ENCODE measurements at regions not wholly inside any gene's neighbourhood (a gene's known extent, or its start where the extent isn't known, plus 50 kb on each side); places are given as distances from the start of the nearest gene placed in this dataset.

DNA sequence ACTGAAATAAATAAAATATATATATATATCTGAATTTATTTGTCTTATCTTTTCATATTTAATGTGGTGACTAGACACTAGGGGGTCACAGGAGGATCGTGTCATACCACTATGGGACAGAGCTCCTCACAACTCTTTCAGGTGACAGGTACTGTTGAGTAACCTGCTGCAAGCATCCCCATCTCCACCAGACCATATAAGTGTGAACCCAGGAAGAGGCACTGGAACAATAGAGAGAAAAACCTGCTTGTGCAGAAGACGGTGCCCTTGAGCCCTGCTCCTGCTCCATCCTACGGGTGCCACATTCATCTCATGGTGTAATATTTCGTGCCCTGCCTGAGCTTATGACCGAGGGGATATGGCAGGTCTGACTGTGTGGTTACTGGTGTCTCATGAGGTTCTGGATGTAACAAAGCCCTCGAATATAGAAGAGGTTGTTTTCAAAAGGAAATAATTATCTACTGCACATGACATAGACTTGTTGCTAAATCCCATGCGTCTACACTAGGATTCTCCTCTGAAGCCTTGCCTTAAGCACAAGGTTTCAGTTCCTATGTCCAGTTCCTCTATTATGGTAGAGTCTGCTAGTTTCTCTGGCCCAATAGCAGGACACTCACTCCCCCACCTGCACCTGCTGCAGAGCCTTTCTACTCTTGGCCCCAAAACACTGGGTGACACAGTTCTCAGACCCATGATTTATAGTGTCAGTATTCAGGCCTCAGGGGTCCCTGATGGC lies 70.4 kb downstream of the GGTLC2 start:
- Histone ChIP-seq H3K27ac (no peak overlapping the region), H3K4me1 (ENCODE audit: insufficient read depth) (peaks cover 8% of the 10 kb centered on the region), H3K9me3 (no peaks in the 10 kb centered on the region), H3K36me3 (no peaks in the 10 kb centered on the region), H3K4me3 (no peak overlapping the region), H3K27me3 (no peaks in the 10 kb centered on the region)
- intact Hi-C loops (cut with DNase I): loop anchor here in 1 of 4 donors (5.0 kb wide), 1 partner anchor 33 kb away; no protein-coding TSS in a partner anchor
- 77 to 86% (median 85%) methylated on average over 7 of the region's 7 CpGs for WGBS, 3 donors
- no peak for DNase-seq
- TF ChIP-seq EP300 (IDR thresholded peaks at IDR 0.05) (no peak), POLR2A (IDR thresholded peaks at IDR 0.05) (no peak)
- TF ChIP-seq, protein P1, sequence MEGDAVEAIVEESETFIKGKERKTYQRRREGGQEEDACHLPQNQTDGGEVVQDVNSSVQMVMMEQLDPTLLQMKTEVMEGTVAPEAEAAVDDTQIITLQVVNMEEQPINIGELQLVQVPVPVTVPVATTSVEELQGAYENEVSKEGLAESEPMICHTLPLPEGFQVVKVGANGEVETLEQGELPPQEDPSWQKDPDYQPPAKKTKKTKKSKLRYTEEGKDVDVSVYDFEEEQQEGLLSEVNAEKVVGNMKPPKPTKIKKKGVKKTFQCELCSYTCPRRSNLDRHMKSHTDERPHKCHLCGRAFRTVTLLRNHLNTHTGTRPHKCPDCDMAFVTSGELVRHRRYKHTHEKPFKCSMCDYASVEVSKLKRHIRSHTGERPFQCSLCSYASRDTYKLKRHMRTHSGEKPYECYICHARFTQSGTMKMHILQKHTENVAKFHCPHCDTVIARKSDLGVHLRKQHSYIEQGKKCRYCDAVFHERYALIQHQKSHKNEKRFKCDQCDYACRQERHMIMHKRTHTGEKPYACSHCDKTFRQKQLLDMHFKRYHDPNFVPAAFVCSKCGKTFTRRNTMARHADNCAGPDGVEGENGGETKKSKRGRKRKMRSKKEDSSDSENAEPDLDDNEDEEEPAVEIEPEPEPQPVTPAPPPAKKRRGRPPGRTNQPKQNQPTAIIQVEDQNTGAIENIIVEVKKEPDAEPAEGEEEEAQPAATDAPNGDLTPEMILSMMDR (IDR thresholded peaks at IDR 0.05): no peak

DNA sequence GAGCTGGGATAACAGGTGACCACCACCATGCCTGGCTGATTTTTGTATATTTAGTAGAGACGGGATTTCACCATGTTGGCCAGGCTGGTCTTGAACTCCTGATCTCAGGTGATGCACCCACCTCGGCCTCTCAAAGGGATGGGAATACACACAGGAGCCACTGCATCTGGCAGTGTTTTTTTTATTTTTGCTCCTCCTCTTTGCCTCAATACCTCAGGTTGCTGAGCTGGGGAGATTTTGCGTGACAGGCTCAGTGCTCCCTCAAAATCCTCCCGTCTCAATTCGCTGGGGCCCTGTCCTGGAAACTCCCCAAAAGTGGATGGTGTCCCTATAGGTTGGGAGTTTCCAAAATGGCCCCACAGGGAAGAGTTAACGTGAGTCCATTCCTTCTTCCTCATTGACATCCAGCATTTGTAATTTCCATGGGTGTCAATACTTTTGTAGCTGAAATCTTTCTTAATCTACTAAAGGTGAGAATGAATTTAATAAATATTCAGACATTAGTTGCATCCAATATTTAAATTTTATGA lies 71.8 kb downstream of the GGTLC2 start:
- no peaks in the 10 kb centered on the region for H3K36me3 ChIP-seq
- TF ChIP-seq POLR2A (IDR thresholded peaks at IDR 0.05) (no peak), EP300 (IDR thresholded peaks at IDR 0.05) (no peak)
- TF ChIP-seq, protein P1 (IDR thresholded peaks at IDR 0.05): no peak
- no peak overlapping the region for H3K27ac ChIP-seq
- H3K4me3 ChIP-seq: no peak overlapping the region
- H3K9me3 ChIP-seq: no peaks in the 10 kb centered on the region
- peaks cover 5% of the 10 kb centered on the region for H3K4me1 ChIP-seq (ENCODE audit: insufficient read depth)
- no peak for DNase-seq
- WGBS, 3 donors: 92 to 94% (median 93%) methylated on average over 6 of the region's 6 CpGs
- no peaks in the 10 kb centered on the region for H3K27me3 ChIP-seq
- intact Hi-C loops (cut with DNase I): no loop called here

DNA sequence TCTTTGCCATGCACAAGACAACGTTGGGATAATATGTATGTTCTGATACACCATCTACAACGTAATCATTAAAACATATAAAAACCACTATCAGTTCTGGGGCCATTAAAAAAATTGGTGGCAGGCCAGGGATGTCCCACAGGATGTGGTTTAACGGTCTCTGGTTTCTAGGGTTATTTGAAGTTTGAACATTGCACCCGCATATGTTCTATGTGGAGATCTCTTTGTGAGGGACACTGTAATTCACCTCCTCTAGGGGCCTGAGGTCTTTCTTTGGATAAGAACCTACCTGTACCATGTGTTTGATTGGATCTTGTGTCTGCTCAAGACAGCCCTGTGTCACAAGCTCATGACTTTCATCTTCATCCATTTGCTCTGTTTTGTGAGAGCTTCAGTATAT lies 73.2 kb downstream of the GGTLC2 start:
- peaks cover 9% of the 10 kb centered on the region for H3K4me1 ChIP-seq (ENCODE audit: insufficient read depth)

DNA sequence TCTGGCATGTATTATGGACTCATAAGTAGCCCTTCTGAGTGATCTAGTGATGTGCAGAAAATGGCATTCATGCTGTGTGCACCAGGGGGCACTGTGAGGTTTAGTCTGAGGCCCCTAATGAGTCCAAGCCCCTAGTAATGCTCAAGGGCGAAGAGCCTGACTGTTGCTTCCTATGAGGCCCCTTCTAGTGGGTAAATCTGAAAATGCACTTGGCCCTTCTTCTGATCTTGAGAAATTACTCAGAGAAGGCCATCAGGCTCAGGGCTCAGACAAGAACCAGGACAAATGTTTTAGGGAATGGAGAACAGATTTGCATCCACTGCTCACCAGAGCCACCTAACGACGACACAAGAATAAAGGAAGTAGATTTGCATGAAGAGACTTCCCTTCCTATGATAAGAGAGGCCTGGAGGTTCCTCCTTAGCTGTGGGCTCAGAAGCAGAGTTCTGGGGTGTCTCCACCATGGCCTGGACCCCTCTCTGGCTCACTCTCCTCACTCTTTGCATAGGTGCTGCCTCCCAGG lies 75.8 kb downstream of the GGTLC2 start:
- Histone ChIP-seq H3K9me3 (no peaks in the 10 kb centered on the region), H3K27ac (no peak overlapping the region), H3K4me1 (ENCODE audit: insufficient read depth) (peaks cover 9% of the 10 kb centered on the region), H3K36me3 (no peaks in the 10 kb centered on the region), H3K4me3 (no peak overlapping the region), H3K27me3 (no peaks in the 10 kb centered on the region)
- intact Hi-C loops (cut with DNase I): no loop called here
- TF ChIP-seq, protein P1 (IDR thresholded peaks at IDR 0.05): peak in 1 of 3 donors; percentile 8
- TF ChIP-seq EP300 (IDR thresholded peaks at IDR 0.05) (no peak), POLR2A (IDR thresholded peaks at IDR 0.05) (no peak)
- DNase-seq: no peak
- WGBS, 3 donors: 55 to 68% (median 60%) methylated on average over 3 of the region's 3 CpGs

More for the DNA sequence above, 73.2 kb downstream of the GGTLC2 start:
- WGBS, 3 donors: 81 to 87% (median 82%) methylated on average over 4 of the region's 4 CpGs
- Histone ChIP-seq H3K9me3 (no peaks in the 10 kb centered on the region), H3K27me3 (no peaks in the 10 kb centered on the region), H3K4me3 (no peak overlapping the region), H3K36me3 (no peaks in the 10 kb centered on the region), H3K27ac (no peak overlapping the region)
- TF ChIP-seq, protein P1 (IDR thresholded peaks at IDR 0.05): no peak
- TF ChIP-seq EP300 (IDR thresholded peaks at IDR 0.05): no peak
- no peak for TF ChIP-seq POLR2A (IDR thresholded peaks at IDR 0.05)
- no peak for DNase-seq
- intact Hi-C loops (cut with DNase I): no loop called here

Data from ovary (tissue), 7 donors.